GM18502 (cell line): ENCODE measurements at regions not wholly inside any gene's neighbourhood (a gene's known extent, or its start where the extent isn't known, plus 50 kb on each side); places are given as distances from the start of the nearest gene placed in this dataset.

Experiments used
- ATAC-seq: cut with Tn5 transposase; IDR thresholded peaks from one replicate; pipeline ENCODE4 v1.9.1; 2021; ENCODE audit warnings: mild to moderate bottlenecking; ENCODE audit not compliant: unreplicated experiment, poor library complexity

DNA sequence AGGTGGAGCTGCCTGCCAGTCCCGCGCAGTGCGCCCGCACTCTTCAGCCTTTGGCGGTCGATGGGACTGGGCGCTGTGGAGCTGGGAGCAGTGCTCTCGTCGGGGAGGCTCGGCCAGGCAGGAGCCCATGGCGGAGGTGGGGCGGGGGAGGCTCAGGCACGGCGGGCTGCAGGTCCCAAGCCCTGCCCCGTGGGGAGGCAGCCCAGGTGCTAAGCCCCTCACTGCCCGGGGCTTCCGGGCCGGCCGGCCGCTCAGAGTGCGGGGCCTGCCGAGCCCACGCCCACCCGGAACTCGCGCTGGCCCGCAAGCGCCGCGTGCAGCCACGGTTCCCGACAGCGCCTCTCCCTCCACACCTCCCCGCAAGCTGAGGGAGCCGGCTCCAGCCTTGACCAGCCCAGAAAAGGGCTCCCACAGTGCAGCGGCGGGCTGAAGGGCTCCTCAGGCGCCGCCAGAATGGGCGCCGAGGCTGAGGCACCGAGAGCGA is 316.4 kb downstream of the RND3 start:
- no peak for ATAC-seq

DNA sequence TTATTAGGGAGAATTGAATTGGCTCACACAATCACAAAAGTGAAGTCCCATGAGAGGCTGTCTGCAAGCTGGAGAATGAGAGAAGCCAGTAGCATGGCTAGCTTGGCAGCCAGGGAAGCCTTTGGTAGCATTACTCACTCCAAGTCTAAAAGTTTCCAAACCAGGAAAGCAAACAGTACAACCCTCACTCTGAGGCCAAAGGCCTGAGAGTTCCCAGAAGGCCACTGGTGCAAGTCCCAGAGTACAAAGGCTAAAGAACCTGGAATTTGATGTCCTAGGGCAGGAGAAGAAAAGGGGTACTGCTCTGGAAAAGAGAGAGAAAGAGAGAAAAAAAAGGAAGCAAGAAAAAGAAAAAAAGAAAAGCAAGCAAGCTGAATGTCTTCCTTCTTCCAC is 318.2 kb downstream of the RND3 start:
- ATAC-seq, result no peak

- ATAC-seq, result no peak
Observed at GRCh38 chr2:150168595-150169236, 318.8 kb downstream of the RND3 start.

GRCh38 chr2:150167711-150168110 is 319.8 kb downstream of the RND3 start:
- ATAC-seq, result peak; percentile 99

GRCh38 chr2:150166313-150167051 is 321.0 kb downstream of the RND3 start:
- no peak for ATAC-seq

GRCh38 chr2:150165988-150166312 is 321.5 kb downstream of the RND3 start:
- ATAC-seq, result no peak

- no peak for ATAC-seq
Observed at GRCh38 chr2:150165442-150165841, 322.0 kb downstream of the RND3 start.

DNA sequence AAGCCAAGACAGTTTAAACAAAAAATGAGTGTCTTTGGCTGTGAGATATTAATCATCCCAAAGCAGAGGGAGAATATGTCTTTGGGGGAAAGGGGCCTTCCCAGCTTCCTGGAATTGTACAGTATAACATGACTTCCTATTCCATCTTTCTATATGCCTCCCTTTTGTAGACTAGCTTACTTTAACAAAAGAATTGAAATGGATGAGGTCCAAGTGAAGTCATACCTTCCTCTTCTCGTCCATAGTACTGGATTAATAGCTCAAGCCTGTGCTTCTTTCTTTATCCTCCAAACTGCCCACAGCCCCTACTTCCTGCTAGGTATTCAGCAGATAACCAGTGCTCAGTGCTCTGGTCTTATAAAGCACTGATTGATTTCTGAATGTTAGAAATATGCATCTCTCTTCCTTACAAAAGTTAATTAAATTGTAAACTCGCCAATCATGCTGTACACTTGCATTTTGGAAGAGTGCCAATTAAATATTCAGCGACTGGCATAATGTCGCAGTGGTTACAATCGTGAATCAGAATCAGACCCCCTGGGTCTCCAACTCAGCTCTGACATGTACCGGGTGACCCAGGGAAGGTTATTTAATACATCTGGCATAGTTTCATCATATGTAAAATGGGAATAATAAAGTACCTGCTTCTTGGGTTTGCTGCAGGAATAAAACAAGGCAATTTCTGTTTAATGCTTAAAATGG is 325.1 kb downstream of the RND3 start:
- ATAC-seq, result no peak

- ATAC-seq, result no peak
Observed at GRCh38 chr2:150160058-150160457, 327.4 kb downstream of the RND3 start.

DNA sequence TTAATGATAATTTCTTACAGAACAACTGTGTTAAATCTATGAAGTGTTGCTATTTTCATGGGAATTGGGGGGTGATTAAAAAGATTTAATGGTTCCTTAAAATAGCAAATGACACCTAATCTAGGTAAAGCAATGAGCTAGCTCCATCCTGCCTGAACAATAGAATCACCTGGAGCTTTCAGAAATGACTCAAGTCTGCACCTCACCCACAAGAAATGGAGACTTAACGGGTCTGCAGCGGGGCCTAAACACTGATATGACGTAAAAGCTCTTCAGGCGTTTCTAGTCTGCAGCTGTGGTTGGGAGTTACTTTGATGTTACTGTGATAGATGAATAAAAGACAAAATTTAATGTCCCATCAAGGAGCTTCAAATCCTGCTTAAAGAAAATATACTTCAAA is 328.2 kb downstream of the RND3 start:
- ATAC-seq, result no peak

GRCh38 chr2:150156876-150157275 is 330.6 kb downstream of the RND3 start:
- no peak for ATAC-seq

DNA sequence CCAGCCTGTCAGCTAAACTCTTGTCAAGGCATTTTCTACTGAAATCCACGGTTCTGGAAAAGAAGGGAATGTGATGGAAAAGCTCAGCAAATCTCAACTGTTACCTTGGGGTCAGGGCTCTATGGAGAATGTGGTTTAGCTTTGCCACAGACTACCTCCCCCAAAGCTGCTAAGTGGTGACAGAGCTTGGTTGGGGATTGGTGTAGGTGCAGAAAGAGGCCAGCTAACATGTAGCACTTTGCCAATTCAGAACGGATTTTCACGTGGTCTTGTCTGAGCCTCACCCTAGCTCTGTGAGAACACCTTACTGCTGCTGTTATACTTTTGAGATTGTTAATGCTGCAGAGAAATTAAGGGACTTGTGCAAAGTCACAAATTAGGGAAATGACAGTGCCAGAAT is 331.1 kb downstream of the RND3 start:
- ATAC-seq, result no peak

- no peak for ATAC-seq
Observed at GRCh38 chr2:150154308-150154797, 333.1 kb downstream of the RND3 start.

GRCh38 chr2:150153646-150154307 is 333.7 kb downstream of the RND3 start:
- ATAC-seq, result no peak

GRCh38 chr2:150152230-150152629 is 335.2 kb downstream of the RND3 start:
- ATAC-seq, result no peak

- ATAC-seq, result no peak
Observed at GRCh38 chr2:150150144-150150543, 337.3 kb downstream of the RND3 start.

DNA sequence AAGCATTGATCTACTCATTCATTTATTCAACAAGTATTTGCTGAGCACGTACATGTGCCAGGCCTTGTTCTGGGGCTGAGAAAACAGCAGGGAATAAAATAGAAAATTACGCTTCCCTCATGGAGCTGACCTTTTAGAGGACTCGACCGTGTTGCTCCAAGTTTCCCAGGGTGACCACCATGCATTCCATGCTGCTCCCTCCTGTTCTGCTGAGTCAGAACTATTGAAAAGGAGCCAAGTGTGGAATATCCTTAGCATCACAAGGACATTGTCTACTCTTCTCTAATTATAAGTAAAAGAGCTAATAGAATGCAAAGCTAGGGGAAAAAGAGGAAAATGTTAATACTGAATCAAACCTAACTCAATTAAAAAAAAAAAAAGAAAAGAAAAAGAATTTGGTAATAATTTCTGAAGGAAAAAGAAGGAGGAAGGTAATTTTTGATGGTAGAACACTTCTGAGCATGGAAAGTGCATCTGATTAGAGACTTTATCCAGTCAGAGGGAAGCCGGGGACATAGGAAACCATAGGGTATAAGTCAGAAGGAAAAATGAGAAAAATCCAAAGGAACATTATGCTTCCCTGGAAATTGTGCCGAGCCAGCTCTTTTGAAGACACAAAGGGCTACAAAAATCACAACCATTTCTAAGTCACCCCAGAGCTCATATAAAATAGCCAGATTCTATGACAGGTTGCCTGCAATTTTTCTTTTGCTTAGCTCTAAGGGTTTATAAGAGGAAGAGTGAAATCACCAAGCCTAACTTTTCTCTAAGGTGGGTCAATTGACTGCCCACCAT is 339.4 kb downstream of the RND3 start:
- no peak for ATAC-seq

- ATAC-seq, result no peak
Observed at GRCh38 chr2:150146879-150147278, 340.6 kb downstream of the RND3 start.

DNA sequence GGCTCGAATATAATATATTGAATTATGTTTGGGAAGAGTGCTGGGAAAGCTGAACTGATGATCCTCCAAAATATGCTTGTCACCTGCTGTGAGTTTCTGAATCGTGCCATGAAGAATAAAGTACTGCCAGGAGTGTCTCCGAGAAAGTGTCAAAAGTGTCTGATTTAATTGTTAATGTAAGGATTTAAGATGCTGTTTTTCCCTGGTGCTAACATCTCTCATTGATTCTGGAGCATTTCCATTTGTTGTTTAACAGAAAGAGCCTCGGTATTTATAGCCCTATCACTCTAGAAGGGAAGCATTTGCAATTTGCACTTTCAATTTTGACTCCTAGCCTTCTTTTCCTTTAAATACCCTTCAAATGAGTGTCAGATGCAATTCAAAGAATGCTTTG is 342.2 kb downstream of the RND3 start:
- ATAC-seq, result no peak
